Brain microvascular endothelial cell (primary cell): ENCODE measurements at regions not wholly inside any gene's neighbourhood (a gene's known extent, or its start where the extent isn't known, plus 50 kb on each side); places are given as distances from the start of the nearest gene placed in this dataset.
A peak's percentile ranks its signal among the peaks of the same experiment; 100 is the strongest.

Experiments
- DNase-seq: peaks from one replicate; pipeline ENCODE4 v3.0.0-alpha.2; 2020
- H3K27ac ChIP-seq: fragments of 250-450 bp; sonication (Bioruptor Pico); 2 replicates; pipeline ENCODE4 v1.5.1; 2020; ENCODE audit warnings: mild to moderate bottlenecking, moderate library complexity
- H3K27me3 ChIP-seq: fragments of 250-450 bp; sonication (Bioruptor Pico); replicated peaks from 2 replicates; pipeline ENCODE4 v1.5.1; 2020; ENCODE audit warnings: mild to moderate bottlenecking
- H3K36me3 ChIP-seq: fragments of 250-450 bp; sonication (Bioruptor Pico); replicated peaks from 2 replicates; pipeline ENCODE4 v1.5.1; 2020; ENCODE audit warnings: mild to moderate bottlenecking
- H3K4me3 ChIP-seq: 2 replicates; pipeline ENCODE4 v1.5.1; 2011; ENCODE audit warnings: low read depth, mild to moderate bottlenecking, control low read depth, low read length, moderate library complexity
- in situ Hi-C: cut with HindIII; loops from 2 replicates; pipeline ENCODE4 v1.10.0; 2017; ENCODE audit warnings: low sequenced_read_pairs, low pct_ligation_motif_present
- TF ChIP-seq, protein P1 (sequence below): IDR thresholded peaks from 2 replicates; pipeline ENCODE4 v1.5.1; 2011; ENCODE audit warnings: low read depth, mild to moderate bottlenecking, moderate library complexity, low read length, control low read depth, inconsistent platforms; ENCODE audit errors: missing control alignments

DNA sequence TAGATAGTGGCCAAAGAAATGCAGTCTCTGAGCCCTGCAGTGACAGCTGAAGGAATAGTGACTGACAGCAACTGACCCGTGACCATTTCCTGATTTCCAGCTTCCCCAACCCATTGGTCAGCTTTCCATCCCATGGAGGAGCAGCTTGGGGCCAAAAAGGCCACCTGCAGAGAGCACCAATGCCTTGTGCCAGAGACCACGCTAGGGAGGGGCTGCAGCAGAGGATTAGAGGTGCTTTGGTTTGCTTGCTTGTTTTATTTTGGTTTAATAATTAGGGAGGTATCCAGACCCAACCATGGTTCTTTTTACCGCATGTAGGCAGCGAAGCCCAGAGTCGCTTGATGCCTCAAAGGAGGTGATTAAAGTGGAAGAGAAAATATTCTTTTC, 61.3 kb upstream of the SIAH1 start:
- TF ChIP-seq, protein P1, sequence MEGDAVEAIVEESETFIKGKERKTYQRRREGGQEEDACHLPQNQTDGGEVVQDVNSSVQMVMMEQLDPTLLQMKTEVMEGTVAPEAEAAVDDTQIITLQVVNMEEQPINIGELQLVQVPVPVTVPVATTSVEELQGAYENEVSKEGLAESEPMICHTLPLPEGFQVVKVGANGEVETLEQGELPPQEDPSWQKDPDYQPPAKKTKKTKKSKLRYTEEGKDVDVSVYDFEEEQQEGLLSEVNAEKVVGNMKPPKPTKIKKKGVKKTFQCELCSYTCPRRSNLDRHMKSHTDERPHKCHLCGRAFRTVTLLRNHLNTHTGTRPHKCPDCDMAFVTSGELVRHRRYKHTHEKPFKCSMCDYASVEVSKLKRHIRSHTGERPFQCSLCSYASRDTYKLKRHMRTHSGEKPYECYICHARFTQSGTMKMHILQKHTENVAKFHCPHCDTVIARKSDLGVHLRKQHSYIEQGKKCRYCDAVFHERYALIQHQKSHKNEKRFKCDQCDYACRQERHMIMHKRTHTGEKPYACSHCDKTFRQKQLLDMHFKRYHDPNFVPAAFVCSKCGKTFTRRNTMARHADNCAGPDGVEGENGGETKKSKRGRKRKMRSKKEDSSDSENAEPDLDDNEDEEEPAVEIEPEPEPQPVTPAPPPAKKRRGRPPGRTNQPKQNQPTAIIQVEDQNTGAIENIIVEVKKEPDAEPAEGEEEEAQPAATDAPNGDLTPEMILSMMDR: no peak
- Histone ChIP-seq H3K4me3 (no peak overlapping the region), H3K27ac (no peak overlapping the region), H3K36me3 (no peaks in the 10 kb centered on the region), H3K27me3 (no peaks in the 10 kb centered on the region)
- no peak for DNase-seq
- in situ Hi-C loops: no loop called here

DNA sequence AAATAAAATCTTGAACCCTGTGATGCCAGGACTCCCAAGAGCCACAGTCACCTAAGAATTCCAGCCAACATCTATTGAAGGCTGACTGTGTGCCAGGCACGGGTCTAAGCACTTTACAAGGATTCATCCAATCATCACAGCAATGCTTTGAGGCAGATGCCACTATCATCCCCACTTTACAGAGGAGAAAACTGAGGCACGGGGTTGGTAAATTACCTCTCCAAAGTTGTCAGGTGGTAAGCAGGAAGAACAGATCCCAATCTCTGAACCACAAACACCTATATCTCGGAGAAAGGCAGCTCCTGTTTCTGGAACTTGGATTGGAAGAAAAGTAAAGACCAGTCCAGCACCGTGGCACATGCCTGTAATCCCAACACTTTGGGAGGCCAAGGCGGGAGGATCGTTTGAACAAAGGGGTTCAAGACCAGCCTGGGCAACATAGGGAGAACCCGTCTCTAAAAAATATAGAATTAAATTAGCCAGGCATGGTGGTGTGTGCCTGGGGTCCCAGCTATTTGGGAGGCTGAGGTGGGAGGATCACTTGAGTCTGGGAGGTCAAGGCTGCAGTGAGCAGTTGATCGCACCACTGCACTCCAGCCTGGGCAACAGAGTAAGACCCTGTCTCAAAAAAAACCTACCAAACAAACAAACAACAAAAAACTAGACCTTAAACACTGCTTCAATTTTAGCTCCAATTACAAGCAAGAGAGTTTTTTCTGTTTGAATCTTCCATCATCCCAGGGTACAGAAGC, 60.7 kb upstream of the SIAH1 start:
- in situ Hi-C loops: no loop called here
- DNase-seq: no peak
- TF ChIP-seq, protein P1: no peak
- H3K4me3 ChIP-seq: no peak overlapping the region
- peak overlapping the region; percentile 84 for H3K27ac ChIP-seq
- H3K27me3 ChIP-seq: no peaks in the 10 kb centered on the region
- H3K36me3 ChIP-seq: no peaks in the 10 kb centered on the region

DNA sequence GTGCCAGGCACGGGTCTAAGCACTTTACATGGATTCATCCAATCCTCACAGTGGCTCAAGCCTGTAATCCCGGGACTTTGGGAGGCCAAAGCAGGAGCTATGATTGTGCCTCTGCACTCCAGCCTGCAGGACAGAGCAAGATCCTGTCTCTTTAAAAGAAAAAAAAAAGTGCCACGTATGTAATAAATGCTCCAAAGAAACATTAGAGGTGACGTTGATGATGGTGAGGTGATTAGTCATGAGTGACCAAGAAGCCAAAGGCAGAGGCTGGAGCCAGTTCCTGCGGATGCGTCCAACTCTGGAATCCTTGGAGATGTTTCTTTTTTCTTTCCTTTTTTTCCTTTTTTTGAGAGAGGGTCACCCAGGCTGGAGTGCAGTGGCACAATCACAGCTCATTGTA, 59.4 kb upstream of the SIAH1 start:
- Histone ChIP-seq H3K27ac (peak overlapping the region; percentile 84), H3K36me3 (no peaks in the 10 kb centered on the region), H3K4me3 (no peak overlapping the region), H3K27me3 (no peaks in the 10 kb centered on the region)
- in situ Hi-C loops: no loop called here
- TF ChIP-seq, protein P1: no peak
- peak; percentile 90 for DNase-seq

DNA sequence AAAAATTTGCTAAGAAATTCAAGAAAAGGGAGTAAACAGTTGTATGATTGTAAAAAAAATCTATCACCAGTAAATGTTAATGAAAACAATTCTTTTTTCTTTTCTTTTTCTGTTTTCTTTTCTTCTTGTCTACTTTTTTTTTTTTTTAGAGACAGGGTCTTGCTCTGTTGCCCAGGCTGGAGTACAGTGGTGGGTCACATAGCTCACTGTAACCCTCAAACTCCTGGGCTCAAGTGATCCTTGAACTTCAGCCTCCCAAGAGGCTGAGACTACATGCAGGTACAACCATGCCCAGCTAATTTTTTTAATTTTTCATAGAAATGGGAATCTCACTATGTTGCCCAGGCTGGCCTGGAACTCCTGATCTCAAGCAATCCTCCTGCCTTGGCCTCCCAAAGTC, 57.2 kb upstream of the SIAH1 start:
- no peaks in the 10 kb centered on the region for H3K36me3 ChIP-seq
- no peak overlapping the region for H3K27ac ChIP-seq
- in situ Hi-C loops: no loop called here
- no peaks in the 10 kb centered on the region for H3K27me3 ChIP-seq
- TF ChIP-seq, protein P1: no peak
- H3K4me3 ChIP-seq: no peak overlapping the region
- DNase-seq: no peak

DNA sequence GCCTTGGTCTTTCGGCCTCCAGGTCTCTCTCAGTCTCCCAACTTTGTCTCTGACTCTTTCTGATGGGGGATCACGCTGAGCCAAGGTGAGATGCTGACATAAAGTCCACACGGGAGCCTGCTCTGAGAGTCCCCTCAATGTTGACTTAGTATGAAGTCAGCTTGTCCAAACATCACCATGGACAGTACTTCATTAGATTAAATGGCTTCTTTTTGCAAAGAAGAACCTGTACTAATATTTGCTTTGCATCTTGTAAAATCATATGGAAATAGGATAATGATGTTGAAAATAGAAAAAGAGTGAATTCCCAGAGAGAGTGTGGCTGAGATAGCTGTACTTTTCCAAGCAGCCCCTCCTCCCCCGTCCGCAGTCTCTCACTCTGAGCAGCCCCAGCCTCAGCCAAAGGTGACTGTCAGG, 56.7 kb upstream of the SIAH1 start:
- H3K27me3 ChIP-seq: no peaks in the 10 kb centered on the region
- in situ Hi-C loops: no loop called here
- no peak for DNase-seq
- TF ChIP-seq, protein P1: no peak
- H3K36me3 ChIP-seq: no peaks in the 10 kb centered on the region
- H3K4me3 ChIP-seq: no peak overlapping the region
- H3K27ac ChIP-seq: no peak overlapping the region

DNA sequence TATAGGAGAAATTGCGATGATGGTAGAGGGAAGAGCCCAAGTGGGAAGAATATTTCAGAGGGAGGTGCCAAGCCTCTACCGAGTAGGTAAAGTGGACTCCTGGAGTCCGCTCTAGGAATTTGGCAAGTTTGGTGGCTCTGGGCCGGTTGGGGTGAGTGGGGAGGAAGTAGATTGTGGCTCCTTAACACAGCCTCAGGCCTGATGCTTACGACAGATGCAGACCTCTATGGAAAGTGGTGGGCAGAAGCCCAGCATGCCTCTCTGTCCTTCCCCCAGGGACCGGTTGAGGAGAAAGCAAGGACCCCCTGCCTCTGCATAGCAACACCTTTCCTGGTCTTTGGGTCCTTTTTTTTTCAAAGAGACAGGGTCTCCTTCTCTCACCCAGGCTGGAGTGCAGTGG, 55.9 kb upstream of the SIAH1 start:
- Histone ChIP-seq H3K36me3 (no peaks in the 10 kb centered on the region), H3K27ac (no peak overlapping the region), H3K27me3 (no peaks in the 10 kb centered on the region), H3K4me3 (no peak overlapping the region)
- TF ChIP-seq, protein P1: no peak
- in situ Hi-C loops: no loop called here
- no peak for DNase-seq
